GM18498 (cell line): ENCODE measurements at regions not wholly inside any gene's neighbourhood (a gene's known extent, or its start where the extent isn't known, plus 50 kb on each side); places are given as distances from the start of the nearest gene placed in this dataset.
A peak's percentile ranks its signal among the peaks of the same experiment; 100 is the strongest.
"Not testable (repeated sequence)": the region's sequence is repeated elsewhere in the genome, so short reads cannot be mapped to it uniquely, and the experiment has no call there.

ENCODE experiments used
- ATAC-seq: cut with Tn5 transposase; IDR thresholded peaks from one replicate; pipeline ENCODE4 v1.9.1; 2021; ENCODE audit warnings: mild to moderate bottlenecking, moderate library complexity; ENCODE audit not compliant: unreplicated experiment

- peak; percentile 82 for ATAC-seq
Measured at GRCh38 chr16:22436823-22437652, 62.6 kb upstream of the CDR2 start.

DNA sequence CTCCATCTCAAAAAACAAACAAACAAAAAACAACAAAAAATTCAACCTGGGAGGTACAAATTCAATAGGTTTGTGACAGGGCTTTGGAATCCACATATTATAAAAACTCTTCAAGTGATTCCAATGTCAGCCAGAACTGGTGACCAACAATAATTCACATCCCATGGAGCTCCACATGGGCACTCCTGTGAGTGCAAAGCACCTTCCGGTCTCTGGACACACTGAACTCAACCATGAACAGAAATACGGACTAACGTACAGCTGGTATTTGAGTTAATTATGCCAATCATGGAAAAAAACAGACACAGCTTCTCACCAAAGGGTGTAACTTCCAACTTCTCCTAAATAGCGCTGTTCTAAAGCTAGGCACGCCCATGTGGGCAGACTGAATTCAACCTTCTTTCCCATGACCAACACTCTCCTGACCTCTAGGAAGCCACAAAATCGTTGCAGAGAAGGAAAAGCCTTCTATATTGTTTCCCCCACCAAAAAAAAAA lies 62.0 kb upstream of the CDR2 start:
- peak; percentile 26 for ATAC-seq

DNA sequence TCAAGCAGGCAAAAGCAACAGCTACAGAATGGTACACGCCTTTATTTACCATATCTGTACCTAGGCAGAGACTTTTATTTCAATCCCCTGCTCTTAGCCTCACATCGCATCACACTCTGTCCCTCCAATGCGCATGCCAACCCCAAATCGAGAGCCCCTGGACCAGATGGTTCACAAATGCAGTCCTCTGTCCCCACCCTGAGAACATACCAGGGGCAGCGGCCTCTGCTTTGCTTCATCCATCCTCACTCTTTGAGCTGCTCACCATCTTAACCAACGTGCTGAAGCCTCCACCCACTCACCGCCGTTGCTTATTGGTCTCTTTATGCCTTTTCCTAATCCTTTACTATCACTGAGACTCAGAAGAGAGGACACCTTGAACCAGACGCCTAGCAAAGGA lies 56.9 kb upstream of the CDR2 start:
- not testable (repeated sequence) for ATAC-seq

DNA sequence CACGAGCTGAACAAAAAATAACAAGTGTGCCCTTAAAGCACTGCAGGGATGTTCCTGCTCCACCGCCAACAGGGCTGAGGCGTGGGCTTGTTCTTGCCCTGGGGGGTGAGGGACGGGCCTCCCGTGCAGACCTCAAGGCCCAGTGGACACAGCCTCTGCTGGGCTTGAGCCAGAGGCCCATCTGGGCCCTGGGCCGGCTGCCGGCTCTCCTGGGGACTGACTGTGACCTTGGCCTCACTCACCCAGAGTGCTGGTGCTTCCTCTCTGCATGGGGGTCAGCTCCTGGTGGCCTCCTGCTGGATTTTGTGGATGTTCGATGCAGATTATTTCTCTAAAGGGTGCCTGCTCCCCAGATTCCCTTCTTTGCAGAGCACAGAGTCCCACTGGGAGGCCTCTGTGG lies 54.2 kb upstream of the CDR2 start:
- no peak for ATAC-seq

DNA sequence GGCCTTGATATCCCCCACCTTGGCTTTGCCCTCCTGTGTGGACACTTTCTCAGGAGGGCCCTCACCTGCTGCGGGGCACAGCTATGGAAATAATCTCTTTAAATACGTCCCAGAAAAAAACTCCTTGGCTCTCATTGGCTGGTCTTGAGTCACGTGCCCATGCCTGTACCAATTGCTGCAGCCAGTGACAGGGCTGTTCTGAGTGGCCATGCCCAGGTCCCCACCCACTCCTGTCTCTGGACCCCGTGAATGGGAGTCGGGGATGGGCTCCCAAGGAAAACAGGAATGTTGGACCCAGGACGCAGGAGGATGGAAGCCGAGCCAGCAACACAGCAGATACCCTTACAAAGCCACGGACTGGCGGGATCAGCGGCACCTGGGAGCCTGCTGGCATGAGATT lies 53.1 kb upstream of the CDR2 start:
- ATAC-seq: no peak

- ATAC-seq: no peak
Measured at GRCh38 chr16:22425847-22426246, 51.4 kb upstream of the CDR2 start.

GRCh38 chr16:22425036-22425801 lies 50.8 kb upstream of the CDR2 start:
- no peak for ATAC-seq

DNA sequence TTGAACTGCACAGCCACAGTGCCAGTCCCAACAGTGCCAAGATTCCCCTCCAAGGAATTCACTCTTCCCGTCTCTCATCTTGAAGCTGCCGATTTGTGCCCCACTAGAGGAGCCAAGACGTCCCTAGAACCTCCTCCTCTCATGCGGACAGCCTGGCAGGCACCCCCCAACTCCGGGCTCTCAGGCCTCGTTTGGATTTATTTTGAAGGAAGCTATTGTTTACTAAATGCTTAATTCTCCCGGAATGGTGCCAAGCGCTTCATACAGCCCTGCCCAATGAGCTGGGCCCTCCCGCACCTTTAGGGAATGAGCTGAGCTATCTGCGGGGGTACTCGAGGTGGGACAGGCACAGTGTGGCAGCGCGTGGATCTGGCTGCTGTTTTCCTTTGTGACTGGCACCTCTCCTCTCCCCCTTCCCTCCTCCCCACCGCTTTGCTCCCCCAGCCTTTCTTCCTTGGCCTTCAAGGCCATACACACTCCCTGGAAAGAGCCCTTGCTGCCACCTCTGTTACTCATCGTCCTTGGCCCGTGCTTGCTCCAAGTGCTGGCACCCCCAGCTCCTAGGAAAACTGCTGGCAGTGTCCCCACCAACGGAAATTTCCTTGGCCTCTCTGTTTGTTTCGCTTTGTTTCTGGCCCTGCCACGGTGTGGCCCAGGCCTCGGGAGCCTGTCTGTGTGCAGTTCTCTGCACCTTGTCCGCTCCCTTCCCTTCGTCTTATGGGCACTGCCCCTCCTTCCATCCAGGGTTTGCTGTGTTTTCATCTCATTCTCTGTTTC lies 49.9 kb upstream of the CDR2 start:
- ATAC-seq: no peak
